Chondrocyte (in vitro differentiated cells): ENCODE measurements at regions not wholly inside any gene's neighbourhood (a gene's known extent, or its start where the extent isn't known, plus 50 kb on each side); places are given as distances from the start of the nearest gene placed in this dataset.

Experiments used
- DNase-seq: peaks from one replicate; pipeline ENCODE4 v3.0.0; 2021; ENCODE audit warnings: mixed read lengths, low spot score
- H3K27ac Mint-ChIP-seq: one replicate; pipeline ENCODE4 v1.8.0; 2021; ENCODE audit warnings: mild to moderate bottlenecking, moderate library complexity, mixed read lengths; ENCODE audit not compliant: unreplicated experiment
- H3K27me3 Mint-ChIP-seq: 2 replicates; pipeline ENCODE4 v1.8.0; 2021; ENCODE audit warnings: low read depth, mixed read lengths
- H3K36me3 Mint-ChIP-seq: 2 replicates; pipeline ENCODE4 v1.8.0; 2021; ENCODE audit warnings: low read depth, mixed read lengths
- H3K4me1 Mint-ChIP-seq: 2 replicates; pipeline ENCODE4 v1.8.0; 2021; ENCODE audit warnings: low read depth, mild to moderate bottlenecking, mixed read lengths
- H3K4me3 Mint-ChIP-seq: one replicate; pipeline ENCODE4 v1.8.0; 2021; ENCODE audit warnings: mild to moderate bottlenecking, moderate library complexity, mixed read lengths; ENCODE audit not compliant: unreplicated experiment
- H3K9me3 Mint-ChIP-seq: 2 replicates; pipeline ENCODE4 v1.8.0; 2021; ENCODE audit warnings: low read depth, mixed read lengths
- TF ChIP-seq, protein P1 (sequence below): fragments of 200-600 bp; sonication (generic); IDR thresholded peaks from 2 replicates; pipeline ENCODE4 v1.5.0; 2021; ENCODE audit warnings: antibody characterized with exemption, mild to moderate bottlenecking, moderate library complexity

- Mint-ChIP-seq H3K4me1 (peaks cover 3% of the 10 kb centered on the region), H3K27ac (no peak overlapping the region), H3K9me3 (no peaks in the 10 kb centered on the region), H3K4me3 (no peak overlapping the region), H3K36me3 (peaks cover 2% of the 10 kb centered on the region), H3K27me3 (peaks cover 2% of the 10 kb centered on the region)
- TF ChIP-seq, protein P1, sequence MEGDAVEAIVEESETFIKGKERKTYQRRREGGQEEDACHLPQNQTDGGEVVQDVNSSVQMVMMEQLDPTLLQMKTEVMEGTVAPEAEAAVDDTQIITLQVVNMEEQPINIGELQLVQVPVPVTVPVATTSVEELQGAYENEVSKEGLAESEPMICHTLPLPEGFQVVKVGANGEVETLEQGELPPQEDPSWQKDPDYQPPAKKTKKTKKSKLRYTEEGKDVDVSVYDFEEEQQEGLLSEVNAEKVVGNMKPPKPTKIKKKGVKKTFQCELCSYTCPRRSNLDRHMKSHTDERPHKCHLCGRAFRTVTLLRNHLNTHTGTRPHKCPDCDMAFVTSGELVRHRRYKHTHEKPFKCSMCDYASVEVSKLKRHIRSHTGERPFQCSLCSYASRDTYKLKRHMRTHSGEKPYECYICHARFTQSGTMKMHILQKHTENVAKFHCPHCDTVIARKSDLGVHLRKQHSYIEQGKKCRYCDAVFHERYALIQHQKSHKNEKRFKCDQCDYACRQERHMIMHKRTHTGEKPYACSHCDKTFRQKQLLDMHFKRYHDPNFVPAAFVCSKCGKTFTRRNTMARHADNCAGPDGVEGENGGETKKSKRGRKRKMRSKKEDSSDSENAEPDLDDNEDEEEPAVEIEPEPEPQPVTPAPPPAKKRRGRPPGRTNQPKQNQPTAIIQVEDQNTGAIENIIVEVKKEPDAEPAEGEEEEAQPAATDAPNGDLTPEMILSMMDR = no peak
- no peak for DNase-seq
Observed at GRCh38 chr15:93298901-93299300, 209.9 kb upstream of the RGMA start.

- TF ChIP-seq, protein P1 = no peak
- peaks cover 5% of the 10 kb centered on the region for H3K9me3 Mint-ChIP-seq
- no peaks in the 10 kb centered on the region for H3K36me3 Mint-ChIP-seq
- no peak overlapping the region for H3K4me3 Mint-ChIP-seq
- DNase-seq = no peak
- peaks cover 3% of the 10 kb centered on the region for H3K4me1 Mint-ChIP-seq
- H3K27ac Mint-ChIP-seq = no peak overlapping the region
- H3K27me3 Mint-ChIP-seq = peaks cover 1% of the 10 kb centered on the region
Observed at GRCh38 chr15:93296759-93297500, 207.9 kb upstream of the RGMA start.

DNA sequence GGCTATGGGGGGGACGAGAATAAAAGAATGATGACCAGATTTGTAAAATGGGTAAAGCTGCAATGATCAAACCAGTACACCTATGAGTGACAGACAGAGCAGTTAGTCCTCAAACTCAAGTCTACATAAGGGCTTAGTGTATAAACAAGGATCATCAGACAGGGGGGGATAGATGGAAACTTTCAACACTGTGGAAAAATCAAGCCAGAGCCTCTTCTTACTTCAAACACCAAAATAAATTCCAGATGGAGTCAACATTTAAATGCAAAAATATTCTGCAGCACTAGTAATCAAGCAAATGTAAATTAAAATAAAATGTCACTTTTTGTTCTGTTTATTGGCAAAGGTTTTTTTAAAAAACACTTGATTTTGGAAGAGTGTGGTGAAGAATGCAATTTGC lies 205.9 kb upstream of the RGMA start:
- DNase-seq = no peak
- Mint-ChIP-seq H3K4me3 (no peak overlapping the region), H3K36me3 (no peaks in the 10 kb centered on the region), H3K27ac (no peak overlapping the region), H3K9me3 (peaks cover 5% of the 10 kb centered on the region), H3K27me3 (peaks cover 8% of the 10 kb centered on the region), H3K4me1 (peaks cover 3% of the 10 kb centered on the region)
- TF ChIP-seq, protein P1 = no peak

GRCh38 chr15:93294066-93294465 lies 205.1 kb upstream of the RGMA start:
- Mint-ChIP-seq H3K27me3 (peaks cover 8% of the 10 kb centered on the region), H3K36me3 (no peaks in the 10 kb centered on the region), H3K9me3 (peaks cover 5% of the 10 kb centered on the region), H3K4me3 (no peak overlapping the region), H3K4me1 (peaks cover 3% of the 10 kb centered on the region), H3K27ac (no peak overlapping the region)
- DNase-seq = no peak
- TF ChIP-seq, protein P1 = no peak

- peaks cover 5% of the 10 kb centered on the region for H3K9me3 Mint-ChIP-seq
- peaks cover 8% of the 10 kb centered on the region for H3K27me3 Mint-ChIP-seq
- H3K36me3 Mint-ChIP-seq = no peaks in the 10 kb centered on the region
Observed at GRCh38 chr15:93291380-93291779, 202.4 kb upstream of the RGMA start.

More at GRCh38 chr15:93291380-93291779, 202.4 kb upstream of the RGMA start:
- Mint-ChIP-seq H3K27ac (no peak overlapping the region), H3K4me3 (no peak overlapping the region), H3K4me1 (peaks cover 2% of the 10 kb centered on the region)
- DNase-seq = no peak
- TF ChIP-seq, protein P1 = no peak
